GM12892 (cell line): ENCODE measurements at regions not wholly inside any gene's neighbourhood (a gene's known extent, or its start where the extent isn't known, plus 50 kb on each side); places are given as distances from the start of the nearest gene placed in this dataset.

ENCODE experiments used
- POLR2A ChIP-seq: IDR thresholded peaks from 2 replicates; pipeline ENCODE4 v1.6.1; 2011; ENCODE audit warnings: low read depth, low read length, control low read depth
- POLR2AphosphoS5 ChIP-seq: IDR thresholded peaks from 2 replicates; pipeline ENCODE4 v1.6.1; 2011; ENCODE audit warnings: low read depth, low read length, control low read depth
- TAF1 ChIP-seq: IDR thresholded peaks from 2 replicates; pipeline ENCODE4 v1.6.1; 2011; ENCODE audit warnings: low read depth, mild to moderate bottlenecking, control low read depth, low read length, borderline replicate concordance

DNA sequence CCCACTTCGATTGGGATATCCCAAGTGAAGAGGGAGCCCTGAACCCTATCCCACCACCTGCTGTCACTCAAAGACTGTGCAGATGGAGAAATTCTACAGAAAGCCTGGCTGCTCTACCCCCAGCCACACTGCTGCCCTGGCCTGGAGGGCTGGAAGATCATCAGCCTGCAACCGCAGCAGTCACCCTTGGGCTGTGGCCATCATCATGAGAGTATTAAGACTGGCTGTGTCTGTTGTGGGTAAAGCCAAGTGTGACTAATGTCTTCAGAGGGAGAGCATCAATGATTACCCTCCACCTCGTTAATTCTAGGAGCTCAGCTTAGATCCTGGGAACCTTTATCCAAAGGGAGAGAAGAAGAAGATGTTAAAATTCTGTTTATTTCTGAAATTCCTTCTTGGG, 221.5 kb downstream of the TFCP2L1 start:
- TF ChIP-seq POLR2A, result no peak
- TF ChIP-seq TAF1, result no peak
- no peak for TF ChIP-seq POLR2AphosphoS5
